Eye (tissue), 1 donor: ENCODE measurements at regions not wholly inside any gene's neighbourhood (a gene's known extent, or its start where the extent isn't known, plus 50 kb on each side); places are given as distances from the start of the nearest gene placed in this dataset.
"Not testable (repeated sequence)": the region's sequence is repeated elsewhere in the genome, so short reads cannot be mapped to it uniquely, and the experiment has no call there.

ENCODE experiments used
- DNase-seq: peaks from one replicate; pipeline ENCODE4 v3.0.0-alpha.2; 2015

DNA sequence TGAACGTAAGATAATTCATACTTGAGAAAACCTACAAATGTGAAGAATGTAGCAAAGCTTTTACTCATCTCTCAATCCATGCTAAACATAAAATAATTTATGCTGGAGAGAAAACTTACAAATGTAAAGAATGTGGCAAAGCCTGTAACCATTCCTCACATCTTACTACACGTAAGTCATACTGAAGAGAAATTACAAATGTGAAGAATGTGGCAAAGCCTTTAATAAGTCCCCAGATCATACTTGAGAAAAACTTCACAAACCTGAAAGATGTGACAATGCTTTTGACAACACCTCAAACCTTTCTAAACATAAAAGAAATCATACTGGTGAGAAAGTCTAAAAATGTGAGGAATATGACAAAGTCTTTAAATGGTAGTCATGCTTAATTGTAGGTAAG lies 89.4 kb downstream of the ZNF675 start:
- DNase-seq = no peak

DNA sequence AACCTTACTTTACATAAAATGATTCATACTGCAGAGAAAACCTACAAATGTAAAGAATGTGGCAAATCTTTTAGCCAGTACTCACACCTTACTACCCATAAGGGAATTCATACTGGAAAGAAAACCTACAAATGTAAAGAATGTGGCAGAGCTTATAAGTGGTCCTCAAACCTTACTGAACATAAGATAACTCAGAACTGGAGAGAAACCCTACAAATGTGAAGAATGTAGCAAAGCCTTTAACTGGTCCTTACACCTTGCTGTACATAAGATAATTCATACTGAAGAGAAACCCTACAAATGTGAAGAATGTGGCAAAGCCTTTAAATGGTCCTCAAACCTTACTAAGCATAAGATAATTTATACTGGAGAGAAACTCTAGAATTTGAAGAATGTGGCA lies 90.1 kb downstream of the ZNF675 start:
- no peak for DNase-seq

DNA sequence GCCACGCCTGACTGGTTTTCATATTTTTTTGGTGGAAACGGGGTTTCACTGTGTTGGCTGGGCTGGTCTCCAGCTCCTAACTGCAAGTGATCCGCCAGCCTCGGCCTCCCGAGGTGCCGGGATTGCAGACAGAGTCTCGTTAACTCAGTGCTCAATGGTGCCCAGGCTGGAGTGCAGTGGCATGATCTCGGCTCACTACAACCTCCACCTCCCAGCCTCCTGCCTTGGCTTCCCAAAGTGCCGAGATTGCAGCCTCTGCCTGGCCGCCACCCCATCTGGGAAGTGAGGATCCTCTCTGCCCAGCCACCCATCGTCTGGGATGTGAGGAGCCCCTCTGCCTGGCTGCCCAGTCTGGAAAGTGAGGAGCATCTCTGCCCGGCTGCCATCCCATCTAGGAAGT lies 92.7 kb downstream of the ZNF675 start:
- DNase-seq = not testable (repeated sequence)

DNA sequence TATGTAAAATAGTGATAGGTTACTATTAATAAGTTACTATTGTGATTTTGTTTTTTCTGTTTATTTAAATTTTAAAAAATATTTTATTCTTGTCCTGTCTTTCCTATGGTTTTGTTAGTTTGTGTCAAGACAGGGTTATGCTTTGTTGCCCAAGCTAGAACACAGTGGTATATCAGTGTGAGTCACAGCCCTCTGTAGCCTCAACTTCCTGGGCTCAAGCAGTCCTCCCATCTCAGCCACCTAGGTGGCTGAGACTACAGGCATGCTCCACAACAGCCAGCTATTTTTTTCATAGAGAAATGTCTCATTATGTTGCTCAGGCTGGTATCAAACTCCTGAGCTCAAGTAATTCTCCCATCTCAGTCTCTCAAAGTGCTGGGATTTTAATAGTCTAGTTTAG lies 99.5 kb downstream of the ZNF675 start:
- no peak for DNase-seq

DNA sequence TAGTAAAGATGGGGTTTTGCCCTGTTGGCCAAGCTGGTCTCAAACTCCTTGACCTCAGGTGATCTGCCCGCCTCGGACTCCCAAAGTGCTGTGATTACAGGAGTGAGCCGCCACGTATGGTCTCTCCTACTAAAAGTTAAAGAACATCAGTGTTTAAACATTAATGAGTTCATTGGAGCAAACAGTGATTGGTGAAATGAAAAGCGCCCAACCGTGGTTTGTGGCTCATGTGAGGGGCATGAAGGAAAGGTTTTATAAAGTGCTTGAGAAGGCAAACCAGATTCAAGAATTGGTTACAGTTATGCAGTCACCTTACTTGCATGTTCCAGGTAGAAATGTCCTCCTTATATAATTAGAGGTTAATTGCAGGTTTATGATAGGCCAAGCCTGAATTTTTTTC lies 109.5 kb downstream of the ZNF675 start:
- DNase-seq = no peak

DNA sequence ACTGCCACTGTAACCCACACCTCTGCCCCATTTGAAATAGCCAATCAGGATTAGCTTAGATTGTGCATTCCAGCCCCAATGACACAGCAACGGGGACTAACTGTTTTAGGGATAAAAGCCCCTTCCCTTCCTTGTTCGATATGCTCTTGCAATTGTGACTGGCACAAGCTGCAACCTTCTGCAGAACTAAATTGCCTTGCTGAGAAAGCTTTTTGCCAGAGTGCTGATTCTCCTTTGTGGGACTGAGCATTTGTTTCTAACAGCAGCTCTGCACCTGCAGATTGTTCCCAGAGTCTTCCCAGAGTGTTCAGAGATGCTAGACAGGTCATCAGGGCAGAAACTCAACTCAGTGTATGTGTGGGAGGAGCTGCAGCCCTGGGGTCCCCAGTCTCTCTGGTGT lies 115.8 kb downstream of the ZNF675 start:
- no peak for DNase-seq

DNA sequence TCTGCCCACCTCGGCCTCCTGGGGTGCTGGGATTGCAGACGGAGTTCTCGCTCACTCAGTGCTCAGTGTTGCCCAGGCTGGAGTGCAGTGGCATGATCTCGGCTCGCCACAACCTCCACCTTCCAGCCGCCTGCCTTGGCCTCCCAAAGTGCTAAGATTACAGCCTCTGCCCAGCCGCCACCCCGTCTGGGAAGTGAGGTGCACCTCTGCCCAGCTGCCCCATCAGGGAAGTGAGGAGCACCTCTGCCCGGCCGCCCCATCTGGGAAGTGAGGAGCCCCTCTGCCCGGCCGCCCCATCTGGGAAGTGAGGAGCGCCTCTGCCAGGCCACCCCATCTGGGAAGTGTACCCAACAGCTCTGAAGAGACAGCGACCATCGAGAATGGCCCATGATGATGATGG lies 118.9 kb downstream of the ZNF675 start:
- DNase-seq = not testable (repeated sequence)

DNA sequence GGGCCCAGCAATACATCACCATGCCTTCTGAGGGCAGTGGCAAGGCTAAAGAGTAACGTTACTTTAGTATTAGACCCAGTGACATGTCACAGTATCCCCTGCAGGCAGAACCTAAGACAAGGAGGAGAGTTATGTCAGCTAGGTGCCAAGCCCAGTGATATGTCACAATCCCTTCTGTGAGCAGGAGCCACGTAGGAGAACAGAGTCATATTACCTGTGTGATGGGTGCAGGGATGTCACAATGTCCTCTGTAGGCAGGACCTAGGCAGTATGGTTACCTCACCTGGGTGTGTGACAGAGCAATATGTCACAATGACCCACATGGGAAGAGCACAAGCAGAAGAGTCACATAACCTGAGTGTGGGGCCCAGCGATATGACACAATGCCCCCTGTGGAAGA lies 121.8 kb downstream of the ZNF675 start:
- no peak for DNase-seq

DNA sequence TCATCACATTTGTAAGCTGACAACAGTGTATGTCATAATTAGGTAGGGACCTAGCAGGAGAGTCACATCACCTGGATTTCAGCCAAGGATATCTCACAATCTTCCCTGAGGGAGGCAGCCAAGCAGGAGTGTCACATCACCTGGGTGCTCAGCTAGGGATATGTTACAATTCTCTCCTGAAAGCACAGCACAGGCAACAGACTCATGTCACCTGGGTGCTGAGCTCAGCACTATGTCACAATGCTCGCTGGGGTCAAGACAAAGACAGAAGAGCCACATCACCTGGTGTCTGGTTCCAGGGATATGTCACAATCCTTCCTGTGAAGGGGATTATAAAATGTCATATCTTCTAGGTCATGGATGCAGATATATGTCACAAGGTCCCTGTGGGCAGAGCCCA lies 123.7 kb downstream of the ZNF675 start:
- DNase-seq = no peak

DNA sequence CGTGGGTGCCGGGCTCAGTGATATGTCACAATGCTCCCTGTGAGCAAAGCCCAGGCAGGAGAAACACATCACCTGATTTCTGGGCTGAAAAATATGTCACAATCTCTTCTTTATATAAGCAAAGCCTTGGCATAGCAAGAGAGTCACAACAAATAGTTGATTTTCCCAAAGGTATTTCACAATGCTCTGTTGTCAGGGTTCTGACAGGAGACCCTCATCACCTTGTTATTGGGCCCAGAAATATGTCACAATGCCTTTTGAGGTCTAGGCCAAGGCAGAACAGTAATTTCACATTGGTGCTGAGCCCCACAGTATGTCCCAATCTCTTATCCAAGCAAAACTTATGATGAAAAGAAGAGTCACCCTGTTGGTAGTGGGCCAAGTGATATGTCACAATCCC lies 125.7 kb downstream of the ZNF675 start:
- DNase-seq = no peak

DNA sequence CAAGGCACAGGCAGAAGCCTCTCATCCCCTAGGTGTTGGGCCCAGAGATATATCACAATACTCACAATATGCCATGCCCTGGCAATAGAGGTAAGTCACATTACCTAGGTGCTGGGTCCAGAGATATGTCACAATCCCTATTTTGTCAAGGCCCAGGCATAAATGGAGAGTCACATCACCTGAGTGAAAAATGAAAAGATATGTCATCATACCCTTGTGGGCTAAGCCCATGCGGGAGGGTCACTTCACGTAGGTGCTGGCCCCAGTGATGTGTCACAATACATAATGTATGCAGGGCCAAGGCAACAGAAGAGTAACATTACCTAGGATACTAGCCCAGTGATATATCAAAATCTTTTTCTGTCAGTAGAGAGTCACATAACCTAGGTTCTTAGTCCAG lies 127.0 kb downstream of the ZNF675 start:
- no peak for DNase-seq

DNA sequence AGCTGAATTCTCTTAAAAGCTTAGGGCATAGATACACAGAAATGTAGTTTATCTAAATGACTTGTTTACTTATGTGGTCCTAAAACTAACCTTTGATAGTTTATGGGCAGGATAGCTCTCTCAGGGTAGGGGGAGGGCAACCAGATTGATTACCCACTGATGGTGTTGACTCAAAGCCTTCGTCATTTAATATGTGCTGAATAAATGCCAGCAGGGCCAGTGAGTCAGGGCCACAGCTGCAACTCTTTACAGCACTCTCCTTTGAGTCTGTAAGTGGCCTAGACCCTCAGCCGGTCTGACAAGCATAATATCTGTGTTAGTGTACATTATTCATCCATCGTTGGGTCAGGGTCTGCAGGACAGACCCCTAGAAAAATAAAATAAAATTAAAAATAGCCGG lies 128.5 kb downstream of the ZNF675 start:
- no peak for DNase-seq

DNA sequence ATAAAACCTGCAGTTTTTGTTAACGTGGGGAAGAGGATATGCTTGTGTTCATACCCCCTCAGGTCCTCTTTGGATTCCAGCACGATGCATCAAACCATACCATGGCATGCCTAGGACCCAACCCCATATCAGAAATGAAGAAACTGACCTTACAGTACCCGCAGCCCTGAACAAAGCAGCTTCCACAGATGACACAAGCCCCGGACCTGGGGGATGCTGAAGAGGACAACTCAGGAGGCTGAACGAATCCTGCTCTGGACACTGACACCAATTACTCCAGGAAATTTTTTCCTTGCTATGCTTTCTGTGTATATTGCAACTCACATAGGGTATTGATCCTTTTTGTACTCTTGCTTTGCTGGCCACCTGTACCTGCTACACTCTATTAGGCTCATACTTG lies 129.6 kb downstream of the ZNF675 start:
- no peak for DNase-seq

DNA sequence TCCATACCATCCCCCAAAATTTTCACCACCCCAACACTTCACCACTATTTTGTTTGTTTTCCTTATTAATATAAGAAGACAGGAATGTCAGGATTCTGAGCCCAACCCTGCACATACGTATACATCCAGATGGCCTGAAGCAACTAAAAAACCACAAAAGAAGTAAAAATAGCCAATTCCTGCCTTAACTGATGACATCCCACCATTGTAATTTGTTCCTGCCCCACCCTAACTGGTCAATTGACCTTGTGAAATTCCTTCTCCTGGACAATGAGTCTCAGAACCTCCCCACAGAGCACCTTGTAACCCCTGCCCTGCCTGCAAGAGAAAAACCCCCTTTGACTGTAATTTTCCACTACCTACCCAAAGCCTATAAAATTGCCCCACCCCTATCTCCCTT lies 132.5 kb downstream of the ZNF675 start:
- DNase-seq = peak; percentile 3

DNA sequence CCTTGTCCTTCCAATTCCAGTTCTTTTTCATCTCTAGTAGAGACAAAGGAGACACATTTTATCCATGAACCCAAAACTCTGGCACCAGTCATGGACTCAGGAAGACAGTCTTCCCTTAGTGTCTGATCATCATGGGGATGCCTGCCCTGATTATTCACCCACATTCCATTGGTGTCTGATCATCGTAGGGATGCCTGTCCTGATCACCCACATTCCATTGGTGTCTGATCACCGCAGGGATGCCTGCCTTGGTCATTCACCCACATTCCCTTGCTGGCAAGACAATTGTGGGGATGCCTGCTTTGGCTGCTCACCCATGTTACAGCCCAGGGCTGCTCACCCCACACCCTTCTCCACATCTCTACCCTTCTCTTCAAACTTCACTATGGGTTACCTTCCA lies 136.9 kb downstream of the ZNF675 start:
- DNase-seq = not testable (repeated sequence)

DNA sequence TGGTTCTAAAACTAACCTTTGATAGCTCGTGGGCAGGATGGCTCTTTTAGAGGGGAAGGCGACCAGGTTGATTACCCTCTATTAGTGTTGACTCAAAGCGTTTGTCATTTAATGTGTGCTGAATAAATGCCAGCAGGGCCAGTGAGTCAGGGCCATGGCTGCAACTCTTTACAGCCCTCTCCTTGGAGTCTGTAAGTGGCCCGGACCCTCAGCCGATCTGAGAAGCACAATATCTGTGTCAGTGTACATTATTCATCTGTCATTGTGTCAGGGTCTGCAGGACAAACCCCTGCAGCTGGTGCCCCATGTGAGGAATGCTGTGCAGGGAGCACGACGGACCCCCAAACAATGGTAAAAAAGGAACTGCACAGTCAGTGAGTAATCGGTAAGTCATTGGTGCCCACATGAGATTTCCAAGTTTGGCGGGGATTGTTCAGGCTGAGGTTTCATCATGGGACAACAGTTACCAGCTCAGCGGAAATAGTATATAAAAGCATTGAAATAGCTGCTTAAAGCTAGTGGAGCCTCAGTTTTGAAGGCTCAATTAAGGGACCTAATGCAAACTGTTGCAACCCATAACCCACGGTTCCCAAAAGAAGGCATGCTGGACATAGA lies 139.1 kb downstream of the ZNF675 start:
- no peak for DNase-seq

DNA sequence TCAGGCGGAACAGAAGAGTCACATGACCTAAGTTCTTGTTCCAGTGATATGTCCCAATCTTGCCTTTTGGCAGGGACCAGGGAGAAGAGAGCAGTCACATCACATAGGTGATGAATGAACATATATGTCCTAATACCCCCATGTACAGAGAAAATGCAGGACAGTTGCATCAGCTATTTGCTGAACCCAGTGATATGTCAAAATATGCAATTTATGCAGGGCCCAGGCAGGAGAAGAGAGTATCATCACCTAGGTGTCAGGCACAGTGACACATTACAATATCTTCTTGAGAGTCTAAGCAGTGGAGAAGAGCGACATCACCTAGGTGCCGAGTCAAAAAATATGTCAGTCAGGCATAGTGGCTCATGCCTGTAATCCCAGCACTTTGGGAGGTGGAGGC lies 139.9 kb downstream of the ZNF675 start:
- DNase-seq = no peak

DNA sequence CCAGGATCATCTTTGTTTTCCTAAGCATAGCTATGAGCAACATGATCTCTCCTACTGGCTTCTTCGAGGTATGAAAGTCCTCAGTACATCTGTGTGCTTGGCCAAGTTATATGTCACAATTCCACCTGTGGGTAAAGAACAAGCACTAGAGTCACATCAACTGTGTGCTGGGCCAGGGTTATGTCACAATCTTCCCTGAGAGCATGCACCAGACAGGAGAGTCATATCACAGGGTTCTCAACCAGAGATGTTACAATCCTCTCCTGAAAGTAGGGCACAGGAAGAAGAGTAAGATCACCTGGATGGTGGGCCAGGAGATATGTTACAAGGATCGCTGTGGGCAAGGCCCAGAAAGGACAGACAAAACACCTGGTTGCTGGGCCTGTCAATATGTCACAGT lies 143.7 kb downstream of the ZNF675 start:
- DNase-seq = no peak

DNA sequence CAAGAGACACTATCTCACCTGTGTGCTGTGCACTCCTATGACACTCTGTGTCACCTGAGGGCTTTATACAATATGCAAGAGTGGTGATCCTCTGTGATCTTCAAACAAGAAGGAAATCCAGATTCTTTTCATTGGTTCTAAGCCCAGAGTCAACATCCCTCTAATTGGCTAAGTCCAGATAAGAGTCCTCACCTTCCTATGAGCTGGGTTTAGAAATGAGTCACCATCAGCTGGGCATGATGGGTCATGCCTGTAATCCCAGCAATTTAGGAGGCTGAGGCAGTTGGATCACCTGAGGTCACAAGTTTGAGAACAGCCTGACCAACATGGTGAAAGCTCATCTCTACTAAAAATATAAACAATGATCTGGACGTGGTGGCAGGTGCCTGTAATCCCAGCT lies 144.4 kb downstream of the ZNF675 start:
- no peak for DNase-seq

DNA sequence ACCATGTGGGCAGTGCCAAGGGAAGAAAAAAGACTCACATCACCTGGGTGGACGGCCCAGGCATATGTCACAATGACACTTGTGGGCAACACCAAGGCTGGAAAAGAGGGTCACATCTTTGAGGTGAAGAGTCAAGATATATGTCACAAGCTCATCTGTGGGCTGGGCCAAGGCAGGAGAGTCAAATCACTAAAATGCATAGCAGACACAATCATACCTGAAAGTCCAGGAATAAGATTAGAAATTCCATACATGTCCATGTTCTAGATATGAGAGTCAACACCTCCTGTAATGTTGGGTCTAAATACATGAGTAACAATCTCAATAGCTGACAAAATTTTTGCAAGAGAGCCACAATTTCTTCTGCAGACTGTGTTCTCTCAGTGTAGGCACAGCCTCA lies 145.0 kb downstream of the ZNF675 start:
- DNase-seq = no peak

DNA sequence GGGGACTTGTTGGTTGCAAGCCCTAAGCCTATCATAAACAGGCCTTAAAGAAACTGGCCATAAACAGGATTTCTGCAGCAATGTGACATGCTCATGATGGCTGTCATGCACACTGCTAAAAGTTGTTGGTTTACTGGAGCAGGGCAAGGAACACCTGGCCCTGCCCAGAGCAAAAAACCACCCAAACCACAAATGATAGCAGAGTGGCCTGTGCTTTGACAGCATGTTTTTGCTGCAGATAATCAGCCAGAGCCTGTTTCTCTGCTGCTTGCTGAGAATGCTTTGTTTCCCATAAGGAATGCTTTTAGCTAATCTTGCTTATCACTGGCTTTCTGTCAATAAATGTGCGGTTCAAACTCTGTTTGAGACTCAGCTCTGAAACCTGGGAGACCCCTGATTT lies 144.9 kb upstream of the ZNF91 start:
- not testable (repeated sequence) for DNase-seq

DNA sequence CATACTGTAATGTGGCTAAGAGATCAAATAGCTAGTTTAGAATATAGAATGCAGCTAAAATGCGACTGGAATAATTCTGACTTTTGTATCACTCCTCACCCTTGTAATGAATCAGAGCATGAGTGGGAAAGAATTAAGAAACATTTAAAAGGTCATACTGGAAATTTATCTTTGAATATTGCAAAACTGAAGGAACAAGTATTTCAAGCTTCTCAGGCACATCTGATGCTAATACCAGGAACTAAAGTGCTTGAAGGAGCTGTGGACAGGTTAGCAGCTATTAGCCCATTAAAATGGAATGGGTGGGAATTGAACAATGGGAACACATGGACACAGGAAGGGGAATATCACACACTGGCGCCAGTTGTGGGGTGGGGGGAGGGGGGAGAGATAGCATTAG lies 144.2 kb upstream of the ZNF91 start:
- no peak for DNase-seq

DNA sequence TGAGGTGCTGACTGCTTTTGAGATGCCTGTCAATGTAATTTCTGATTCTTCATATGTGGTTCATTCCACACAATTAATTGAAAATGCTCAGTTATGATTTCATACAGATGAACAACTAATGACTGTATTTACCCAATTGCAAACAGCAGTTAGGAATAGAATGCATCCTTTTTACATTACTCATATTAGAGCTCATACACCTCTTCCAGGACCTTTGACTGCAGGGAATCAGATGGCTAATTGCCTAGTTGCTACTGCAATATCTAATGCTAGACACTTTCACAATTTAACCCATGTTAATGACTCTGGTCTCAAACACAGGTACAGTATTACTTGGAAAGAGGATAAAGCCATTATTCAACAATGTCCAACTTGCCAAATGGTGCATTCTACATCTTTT lies 141.9 kb upstream of the ZNF91 start:
- not testable (repeated sequence) for DNase-seq

DNA sequence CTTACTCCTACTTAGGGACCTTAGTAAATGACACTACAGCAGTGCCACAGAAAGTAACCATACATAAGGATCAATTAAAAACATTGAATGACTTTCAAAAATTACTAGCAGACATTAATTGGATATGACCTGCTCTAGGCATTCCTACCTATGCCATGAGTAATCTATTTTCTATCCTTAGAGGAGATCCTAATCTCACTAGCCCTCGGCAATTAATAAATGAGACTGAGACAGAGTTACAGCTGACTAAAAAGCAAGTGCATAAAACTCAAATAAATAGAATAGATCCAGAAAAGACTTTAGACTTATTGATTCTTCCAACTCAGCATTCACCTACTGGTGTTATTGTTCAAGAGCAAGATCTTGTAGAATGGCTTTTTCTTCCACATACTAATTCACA lies 141.1 kb upstream of the ZNF91 start:
- not testable (repeated sequence) for DNase-seq

DNA sequence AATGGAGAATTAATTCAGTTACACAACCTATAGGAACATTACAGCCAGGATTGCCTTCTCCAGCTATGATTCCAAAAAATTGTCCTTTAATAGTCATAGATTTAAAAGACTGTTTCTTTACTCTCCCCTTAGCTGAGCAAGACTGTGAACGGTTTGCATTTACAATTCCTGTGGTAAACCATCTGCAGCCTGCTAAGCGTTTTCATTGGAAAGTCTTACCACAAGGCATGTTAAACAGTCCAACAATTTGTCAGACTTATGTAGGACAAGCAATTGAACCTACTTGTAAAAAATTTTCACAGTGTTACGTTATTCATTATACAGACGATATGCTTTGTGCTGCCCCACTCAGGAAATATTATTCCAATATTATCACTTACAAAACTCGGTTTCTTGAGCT lies 140.6 kb upstream of the ZNF91 start:
- DNase-seq = not testable (repeated sequence)

DNA sequence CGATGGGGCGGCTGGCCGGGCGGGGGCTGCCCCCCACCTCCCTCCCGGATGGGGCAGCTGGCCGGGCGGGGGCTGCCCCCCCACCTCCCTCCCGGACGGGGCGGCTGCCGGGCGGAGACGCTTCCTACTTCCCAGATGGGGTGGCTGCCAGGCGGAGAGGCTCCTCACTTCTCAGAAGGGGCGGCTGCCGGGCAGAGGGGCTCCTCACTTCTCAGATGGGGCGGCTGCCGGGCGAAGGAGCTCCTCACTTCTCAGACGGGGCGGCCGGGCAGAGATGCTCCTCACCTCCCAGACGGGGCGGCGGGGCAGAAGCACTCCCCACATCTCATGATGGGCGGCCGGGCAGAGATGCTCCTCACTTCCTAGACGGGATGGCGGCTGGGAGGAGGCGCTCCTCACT lies 138.2 kb upstream of the ZNF91 start:
- not testable (repeated sequence) for DNase-seq
